ENCODE measurements at regions not wholly inside any gene's neighbourhood (a gene's known extent, or its start where the extent isn't known, plus 50 kb on each side); places are given as distances from the start of the nearest gene placed in this dataset.
A peak's percentile ranks its signal among the peaks of the same experiment; 100 is the strongest.

DNA sequence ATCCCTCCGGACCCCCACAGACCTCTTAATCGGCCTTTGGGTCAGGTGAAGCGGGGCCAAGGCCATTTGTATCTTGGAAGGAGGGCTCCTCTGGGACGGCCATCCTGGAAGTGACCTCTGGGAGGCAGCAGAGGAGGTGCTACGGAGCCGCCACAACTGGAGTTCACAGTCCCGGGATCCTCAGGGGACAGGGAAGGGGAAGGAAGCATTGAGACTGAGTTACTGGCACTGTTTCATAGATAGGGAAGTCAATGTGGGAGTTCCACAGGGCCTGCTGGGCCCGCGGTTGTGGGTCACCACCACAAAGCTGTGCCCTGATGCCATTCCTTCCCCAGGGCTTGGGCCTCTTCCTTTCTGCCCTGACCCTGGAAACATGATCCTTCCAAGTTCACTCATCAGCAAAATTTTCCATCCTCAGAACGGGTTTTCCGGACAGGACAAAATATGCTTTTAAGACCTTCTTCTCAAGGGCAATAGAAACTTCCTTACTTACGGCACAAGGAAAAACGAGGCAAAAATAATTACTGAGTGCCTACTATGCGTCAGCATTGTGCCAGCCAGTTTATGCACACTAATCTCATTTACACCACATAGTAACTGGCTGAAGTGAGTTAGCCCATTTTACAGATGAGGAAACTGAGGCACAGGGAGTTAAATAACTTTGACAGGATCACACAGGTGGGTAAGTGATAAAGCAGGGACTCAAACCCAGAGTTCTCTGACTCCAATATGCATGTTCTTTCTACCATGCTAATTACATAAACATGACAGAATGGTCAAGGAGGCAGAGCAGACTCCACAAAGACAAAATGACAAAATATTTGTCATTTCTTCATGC lies 143.8 kb downstream of the UNC5CL start:
- H2AFZ ChIP-seq (ENCODE audit: low read depth, low read length, poor library complexity, severe bottlenecking) = peak overlapping the region; percentile 21
- ChIA-PET CTCF (interaction anchor here (1.0 to 2.9 kb wide), 6 partner anchors 17 to 145 kb away, joined by 3 to 25 read pairs (median 4); partner anchors contain the start of gene UNC5CL), POLR2A (interaction anchor here (0.8 kb wide), 1 partner anchor 132 kb away, joined by 3 read pairs; no protein-coding TSS in a partner anchor), RAD21 (ENCODE audit: low non-redundant PET in 1 of 2, low total read pairs in 2 of 2, uncharacterized antibody in 2 of 2, unreplicated experiment in 2 of 2) (interaction anchor here in 1 of 2 experiments (1.0 kb wide), 1 partner anchor 133 kb away, joined by 7 read pairs; no protein-coding TSS in a partner anchor)
- BruUV-seq (replicated peaks) = no TSS peak
- H3K9me2 ChIP-seq (ENCODE audit: insufficient read depth) = no peaks in the 10 kb centered on the region
- no peaks in the 10 kb centered on the region for H4K20me1 ChIP-seq (ENCODE audit: insufficient read depth)
- no peaks in the 10 kb centered on the region for H3K27me3 ChIP-seq (ENCODE audit: insufficient read depth, low read length)
- ATAC-seq (peak; percentile 99), DNase-seq (ENCODE audit: low read depth, low spot score) (peak; percentile 40)
- H3K4me2 ChIP-seq (ENCODE audit: low read length) = 0 out of 2 replicates have a peak overlapping the region, but pooled peaks have one; percentile 12
- H3K4me1 ChIP-seq (ENCODE audit: control insufficient read depth in 1 of 2, insufficient read depth in 2 of 2, low read length in 2 of 2) = peaks cover 0 to 3% of the 10 kb centered on the region in 2 experiments; a peak in 2 of 4 replicates
- no peaks in the 10 kb centered on the region for H3K36me3 ChIP-seq (ENCODE audit: control insufficient read depth in 1 of 2, insufficient read depth in 2 of 2, low read length in 2 of 2)
- intact Hi-C loops (cut with micrococcal nuclease) = loop anchor here (1.0 to 5.0 kb wide), 3 partner anchors 133 to 422 kb away; no protein-coding TSS in a partner anchor
- H3K9me3 ChIP-seq (ENCODE audit: control insufficient read depth in 1 of 2, insufficient read depth in 1 of 2, low read depth in 1 of 2, low read length in 2 of 2) = no peaks in the 10 kb centered on the region
- no peaks in the 10 kb centered on the region for H3K79me2 ChIP-seq (ENCODE audit: insufficient read depth, low read length)
- TF ChIP-seq, protein P1, sequence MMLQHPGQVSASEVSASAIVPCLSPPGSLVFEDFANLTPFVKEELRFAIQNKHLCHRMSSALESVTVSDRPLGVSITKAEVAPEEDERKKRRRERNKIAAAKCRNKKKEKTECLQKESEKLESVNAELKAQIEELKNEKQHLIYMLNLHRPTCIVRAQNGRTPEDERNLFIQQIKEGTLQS (IDR thresholded peaks at IDR 0.05) = no peak
- TF ChIP-seq SIN3A (IDR thresholded peaks at IDR 0.05; ENCODE audit: low read depth) = no peak
- peak; percentile 91 for TF ChIP-seq RAD21 (IDR thresholded peaks at IDR 0.05; ENCODE audit: low read depth)
- no peak for TF ChIP-seq ELF1 (IDR thresholded peaks at IDR 0.05; ENCODE audit: borderline replicate concordance, low read depth)
- no peak for TF ChIP-seq ZNF274 (IDR thresholded peaks at IDR 0.05; ENCODE audit: low read depth, low read length)
- TF ChIP-seq EZH2 (IDR thresholded peaks at IDR 0.05) = no peak
- TF ChIP-seq ZFX (IDR thresholded peaks at IDR 0.05) = no peak
- no peak for TF ChIP-seq CEBPB (IDR thresholded peaks at IDR 0.05; ENCODE audit: low read depth)
- TF ChIP-seq, protein P2, sequence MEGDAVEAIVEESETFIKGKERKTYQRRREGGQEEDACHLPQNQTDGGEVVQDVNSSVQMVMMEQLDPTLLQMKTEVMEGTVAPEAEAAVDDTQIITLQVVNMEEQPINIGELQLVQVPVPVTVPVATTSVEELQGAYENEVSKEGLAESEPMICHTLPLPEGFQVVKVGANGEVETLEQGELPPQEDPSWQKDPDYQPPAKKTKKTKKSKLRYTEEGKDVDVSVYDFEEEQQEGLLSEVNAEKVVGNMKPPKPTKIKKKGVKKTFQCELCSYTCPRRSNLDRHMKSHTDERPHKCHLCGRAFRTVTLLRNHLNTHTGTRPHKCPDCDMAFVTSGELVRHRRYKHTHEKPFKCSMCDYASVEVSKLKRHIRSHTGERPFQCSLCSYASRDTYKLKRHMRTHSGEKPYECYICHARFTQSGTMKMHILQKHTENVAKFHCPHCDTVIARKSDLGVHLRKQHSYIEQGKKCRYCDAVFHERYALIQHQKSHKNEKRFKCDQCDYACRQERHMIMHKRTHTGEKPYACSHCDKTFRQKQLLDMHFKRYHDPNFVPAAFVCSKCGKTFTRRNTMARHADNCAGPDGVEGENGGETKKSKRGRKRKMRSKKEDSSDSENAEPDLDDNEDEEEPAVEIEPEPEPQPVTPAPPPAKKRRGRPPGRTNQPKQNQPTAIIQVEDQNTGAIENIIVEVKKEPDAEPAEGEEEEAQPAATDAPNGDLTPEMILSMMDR (IDR thresholded peaks at IDR 0.05 in 2 of 3, conservative IDR thresholded peaks at IDR 0.05 in 1 of 3; ENCODE audit: borderline replicate concordance in 1 of 3, insufficient read depth in 1 of 3, low read depth in 2 of 3, low read length in 2 of 3) = peak; percentile 70 to 78 (median 77)
- TF ChIP-seq JUND (IDR thresholded peaks at IDR 0.05) = no peak
- H3K27ac ChIP-seq (ENCODE audit: low read depth, low read length) = no peak overlapping the region
- H3K4me3 ChIP-seq (replicated peaks in 1 of 2; ENCODE audit: low read depth in 1 of 2, low read length in 2 of 2) = no peak overlapping the region
- H3K9ac ChIP-seq (ENCODE audit: low read length) = no peak overlapping the region

Measured in HCT116 (cell line).